ENCODE measurements at regions not wholly inside any gene's neighbourhood (a gene's known extent, or its start where the extent isn't known, plus 50 kb on each side); places are given as distances from the start of the nearest gene placed in this dataset.

- TF ChIP-seq POLR2A (IDR thresholded peaks at IDR 0.05; ENCODE audit: low read depth) (no peak), POLR2AphosphoS5 (IDR thresholded peaks at IDR 0.05) (no peak), CTCF (IDR thresholded peaks at IDR 0.05) (no peak), EP300 (IDR thresholded peaks at IDR 0.05) (no peak)
These were observed 142.1 kb upstream of the NMUR2 start for GRCh38 chr5:152547202-152547601.
